GM12875 (cell line): ENCODE measurements at regions not wholly inside any gene's neighbourhood (a gene's known extent, or its start where the extent isn't known, plus 50 kb on each side); places are given as distances from the start of the nearest gene placed in this dataset.
"Not testable (repeated sequence)": the region's sequence is repeated elsewhere in the genome, so short reads cannot be mapped to it uniquely, and the experiment has no call there.

Experiments used
- H3K4me3 ChIP-seq: one replicate; pipeline ENCODE4 v1.5.1; 2011; ENCODE audit warnings: low read depth, low read length, control low read depth
- TF ChIP-seq, protein P1 (sequence below): IDR thresholded peaks from 2 replicates; pipeline ENCODE4 v1.5.1; 2011; ENCODE audit warnings: low read depth, mild to moderate bottlenecking, control low read depth, inconsistent platforms, low read length, moderate library complexity, borderline replicate concordance; ENCODE audit not compliant: insufficient read depth

DNA sequence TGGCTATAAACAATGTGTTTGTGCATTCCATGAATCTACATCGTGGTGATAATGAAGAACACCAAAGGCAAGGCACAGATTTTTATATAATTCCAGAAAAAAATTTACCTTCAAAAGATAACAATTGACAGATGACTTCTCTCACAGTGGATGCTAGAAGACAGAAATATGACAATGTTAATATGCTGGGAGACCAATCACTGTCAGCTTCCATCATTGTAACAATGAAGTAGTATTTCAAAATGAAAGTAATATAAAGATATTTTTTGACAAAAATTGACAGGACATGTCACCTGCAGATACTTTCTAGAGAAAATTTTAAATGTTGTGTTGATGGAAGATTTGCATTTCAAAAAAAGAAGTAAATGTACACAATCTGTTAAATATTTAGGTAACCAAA, 1925.9 kb upstream of the LRRTM1 start:
- TF ChIP-seq, protein P1, sequence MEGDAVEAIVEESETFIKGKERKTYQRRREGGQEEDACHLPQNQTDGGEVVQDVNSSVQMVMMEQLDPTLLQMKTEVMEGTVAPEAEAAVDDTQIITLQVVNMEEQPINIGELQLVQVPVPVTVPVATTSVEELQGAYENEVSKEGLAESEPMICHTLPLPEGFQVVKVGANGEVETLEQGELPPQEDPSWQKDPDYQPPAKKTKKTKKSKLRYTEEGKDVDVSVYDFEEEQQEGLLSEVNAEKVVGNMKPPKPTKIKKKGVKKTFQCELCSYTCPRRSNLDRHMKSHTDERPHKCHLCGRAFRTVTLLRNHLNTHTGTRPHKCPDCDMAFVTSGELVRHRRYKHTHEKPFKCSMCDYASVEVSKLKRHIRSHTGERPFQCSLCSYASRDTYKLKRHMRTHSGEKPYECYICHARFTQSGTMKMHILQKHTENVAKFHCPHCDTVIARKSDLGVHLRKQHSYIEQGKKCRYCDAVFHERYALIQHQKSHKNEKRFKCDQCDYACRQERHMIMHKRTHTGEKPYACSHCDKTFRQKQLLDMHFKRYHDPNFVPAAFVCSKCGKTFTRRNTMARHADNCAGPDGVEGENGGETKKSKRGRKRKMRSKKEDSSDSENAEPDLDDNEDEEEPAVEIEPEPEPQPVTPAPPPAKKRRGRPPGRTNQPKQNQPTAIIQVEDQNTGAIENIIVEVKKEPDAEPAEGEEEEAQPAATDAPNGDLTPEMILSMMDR: no peak
- H3K4me3 ChIP-seq: no peak overlapping the region

DNA sequence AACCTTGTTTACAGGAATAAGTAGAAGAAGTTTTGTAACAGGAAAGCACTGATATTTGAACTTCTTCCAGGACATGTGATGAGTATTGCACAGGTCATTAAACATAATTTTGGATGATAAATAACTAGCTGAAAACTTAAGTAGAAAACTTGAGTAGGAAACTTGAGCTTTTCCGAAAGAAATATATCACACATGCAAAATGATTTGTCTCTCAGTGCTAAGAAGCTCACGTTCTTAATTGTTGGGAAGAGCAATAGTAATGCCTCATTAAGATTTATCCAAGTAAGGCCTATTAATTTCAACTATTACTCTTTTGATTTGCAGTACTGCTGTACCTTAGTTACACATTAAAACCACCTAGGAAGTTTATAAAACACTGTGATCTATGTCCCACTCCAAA, 1921.9 kb upstream of the LRRTM1 start:
- H3K4me3 ChIP-seq: no peak overlapping the region
- TF ChIP-seq, protein P1: no peak

DNA sequence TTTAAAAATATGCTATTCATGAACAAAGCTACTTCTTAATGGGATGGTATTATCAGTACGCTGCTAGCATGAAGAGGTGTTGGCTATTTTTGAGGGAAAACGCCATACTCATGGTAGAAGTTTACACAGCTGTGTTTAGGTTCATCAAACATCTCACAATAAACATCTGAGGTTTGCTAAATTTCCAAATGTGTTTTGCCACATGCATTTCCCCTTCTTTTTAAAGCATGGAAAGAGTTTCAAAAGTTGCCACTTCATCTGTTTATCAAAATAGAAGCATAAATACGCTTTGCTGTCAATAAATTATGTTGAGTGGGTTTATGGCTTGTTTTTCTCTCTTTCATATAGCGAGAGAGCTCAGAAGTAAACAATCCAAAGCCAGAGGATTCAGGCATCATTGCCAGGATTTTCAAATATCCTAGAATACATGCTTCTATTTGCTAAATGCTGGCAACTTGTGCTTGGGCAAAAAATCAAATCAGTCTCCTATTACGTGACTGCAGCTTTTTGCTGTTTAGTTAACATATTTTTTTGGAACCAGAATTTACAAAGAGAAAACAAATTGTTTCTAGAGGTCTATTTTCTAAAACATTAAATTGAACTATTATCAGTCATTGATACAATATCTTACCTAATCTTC, 1919.9 kb upstream of the LRRTM1 start:
- TF ChIP-seq, protein P1: no peak
- no peak overlapping the region for H3K4me3 ChIP-seq

DNA sequence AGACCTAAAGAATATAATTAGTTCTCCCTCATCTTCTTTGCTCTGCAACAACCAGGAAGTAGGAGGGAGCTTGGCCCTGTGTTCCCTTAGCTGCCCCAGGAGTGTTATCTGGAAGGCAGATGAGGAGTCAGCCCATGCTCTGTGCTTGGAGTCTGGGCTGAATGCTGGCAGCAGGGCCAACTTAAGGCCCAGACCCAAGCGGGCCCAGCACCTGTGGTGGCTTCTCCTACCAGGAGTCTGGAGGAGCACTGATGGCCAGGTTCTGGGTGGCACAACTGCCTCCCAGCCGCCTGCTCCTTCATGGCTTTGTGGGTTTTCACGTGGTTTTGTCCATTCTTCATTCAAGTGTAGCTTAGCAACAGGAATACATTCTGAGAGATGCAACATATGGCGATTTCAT, 1910.7 kb upstream of the LRRTM1 start:
- no peak overlapping the region for H3K4me3 ChIP-seq
- TF ChIP-seq, protein P1: no peak

DNA sequence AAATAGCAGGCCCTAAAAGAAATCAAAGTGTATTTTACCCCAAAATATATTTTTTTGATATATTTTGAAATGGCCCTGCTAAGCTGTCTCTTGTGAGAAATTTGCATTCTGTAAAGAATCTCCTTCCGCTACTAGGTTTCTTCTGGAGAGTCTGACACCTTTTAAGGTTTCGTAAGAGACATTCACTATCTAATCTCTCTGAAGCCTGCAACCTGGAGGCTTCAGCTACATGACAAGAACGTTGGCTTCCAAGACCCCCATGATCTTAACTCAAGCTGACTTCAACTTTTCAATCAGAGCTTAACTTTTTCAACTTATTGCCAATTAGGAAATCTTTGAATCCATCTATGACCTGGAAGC, 1894.9 kb upstream of the LRRTM1 start:
- TF ChIP-seq, protein P1: no peak
- H3K4me3 ChIP-seq: no peak overlapping the region

DNA sequence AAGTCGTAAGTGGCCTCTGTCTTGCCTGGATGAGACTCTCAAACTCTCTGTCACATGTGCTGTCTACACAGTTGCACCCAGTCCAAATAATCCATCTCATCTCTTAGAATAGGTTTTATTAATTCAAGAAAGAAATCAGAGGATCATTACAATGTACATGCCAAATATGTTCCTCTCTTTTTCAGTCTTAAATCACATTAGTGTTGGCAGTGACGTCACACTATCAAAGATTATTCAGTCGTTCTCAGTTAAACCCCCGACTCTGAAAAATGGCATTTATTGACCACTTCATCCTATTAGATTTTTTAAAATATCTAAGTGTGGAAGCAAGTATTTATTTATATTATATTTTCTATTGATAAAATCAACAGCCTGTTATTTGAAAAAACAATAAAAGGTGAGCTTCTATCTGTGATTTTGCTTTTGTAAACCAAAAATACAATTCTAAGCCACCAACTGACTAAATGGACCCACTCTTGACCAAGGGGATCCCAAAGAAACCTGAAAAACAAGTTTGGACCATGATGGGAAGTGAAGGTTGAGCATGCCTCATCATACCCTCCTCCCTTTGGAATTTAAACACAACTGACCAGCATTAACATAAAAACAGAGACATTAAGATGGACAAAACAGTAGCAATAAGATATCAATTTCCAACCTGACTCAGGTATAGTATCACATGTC, 1894.4 kb upstream of the LRRTM1 start:
- TF ChIP-seq, protein P1: no peak
- no peak overlapping the region for H3K4me3 ChIP-seq

DNA sequence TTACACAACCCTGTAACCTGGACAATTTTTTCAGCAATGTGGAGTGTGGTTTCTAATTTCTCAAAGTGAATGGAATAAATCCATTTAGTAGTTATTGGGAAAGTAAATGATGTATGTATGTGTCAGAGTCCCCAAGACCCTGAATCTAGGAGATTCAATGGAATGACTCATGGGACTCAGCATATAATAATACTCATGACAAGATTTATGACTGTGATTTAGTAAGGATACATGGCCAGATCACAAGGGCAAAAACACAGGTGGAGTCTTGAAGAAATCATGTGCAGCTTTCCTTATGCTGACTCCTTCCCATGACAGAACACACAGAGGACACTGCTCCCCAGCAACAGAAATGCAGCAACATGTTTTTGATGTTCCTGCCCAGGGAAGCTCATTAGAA, 1877.7 kb upstream of the LRRTM1 start:
- H3K4me3 ChIP-seq: no peak overlapping the region
- TF ChIP-seq, protein P1: no peak

DNA sequence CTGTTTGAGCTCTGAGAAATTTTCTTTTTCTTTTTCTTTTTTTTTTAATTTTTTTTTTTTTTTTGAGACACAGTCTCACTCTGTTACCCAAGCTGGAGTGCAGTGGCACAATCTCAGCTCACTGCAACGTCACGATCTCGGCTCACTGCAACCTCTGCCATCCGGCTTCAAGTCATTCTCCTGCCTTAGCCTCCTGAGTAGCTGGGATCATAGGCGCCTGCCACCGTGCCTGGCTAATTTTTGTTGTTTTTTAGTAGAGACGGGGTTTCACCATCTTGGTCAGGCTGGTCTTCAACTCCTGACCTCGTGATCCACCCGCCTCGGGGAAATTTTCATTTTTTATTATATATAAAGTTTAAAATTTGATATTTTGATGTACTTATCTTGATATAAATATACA, 1870.7 kb upstream of the LRRTM1 start:
- H3K4me3 ChIP-seq: not testable (repeated sequence)
